GM18858 (cell line): ENCODE measurements at regions not wholly inside any gene's neighbourhood (a gene's known extent, or its start where the extent isn't known, plus 50 kb on each side); places are given as distances from the start of the nearest gene placed in this dataset.
"Not testable (repeated sequence)": the region's sequence is repeated elsewhere in the genome, so short reads cannot be mapped to it uniquely, and the experiment has no call there.

Experiments used
- ATAC-seq: cut with Tn5 transposase; IDR thresholded peaks from one replicate; pipeline ENCODE4 v1.9.1; 2021; ENCODE audit not compliant: unreplicated experiment

- ATAC-seq: not testable (repeated sequence)
Measured at GRCh38 chr1:147103416-147104155, 68.7 kb downstream of the PRKAB2 start.

- ATAC-seq: no peak
Measured at GRCh38 chr1:147099192-147099591, 73.1 kb downstream of the PRKAB2 start.

GRCh38 chr1:147098338-147098973 lies 73.8 kb downstream of the PRKAB2 start:
- ATAC-seq: not testable (repeated sequence)

- no peak for ATAC-seq
Measured at GRCh38 chr1:147095691-147096090, 76.6 kb downstream of the PRKAB2 start.

GRCh38 chr1:147091801-147092200 lies 80.5 kb downstream of the PRKAB2 start:
- no peak for ATAC-seq

GRCh38 chr1:147089457-147089856 lies 82.8 kb downstream of the PRKAB2 start:
- ATAC-seq: no peak

GRCh38 chr1:147086129-147086528 lies 86.1 kb downstream of the PRKAB2 start:
- ATAC-seq: no peak

GRCh38 chr1:147084273-147085096 lies 87.8 kb downstream of the PRKAB2 start:
- peak; percentile 56 for ATAC-seq

GRCh38 chr1:147083919-147084272 lies 88.4 kb downstream of the PRKAB2 start:
- no peak for ATAC-seq

- ATAC-seq: no peak
Measured at GRCh38 chr1:147080671-147081394, 91.4 kb downstream of the PRKAB2 start.

GRCh38 chr1:147080006-147080661 lies 92.1 kb downstream of the PRKAB2 start:
- no peak for ATAC-seq

- ATAC-seq: no peak
Measured at GRCh38 chr1:147079400-147080005, 92.8 kb downstream of the PRKAB2 start.

GRCh38 chr1:147078606-147079399 lies 93.5 kb downstream of the PRKAB2 start:
- no peak for ATAC-seq

GRCh38 chr1:147077936-147078605 lies 94.2 kb downstream of the PRKAB2 start:
- ATAC-seq: no peak

- ATAC-seq: no peak
Measured at GRCh38 chr1:147077523-147077922, 94.7 kb downstream of the PRKAB2 start.

- ATAC-seq: no peak
Measured at GRCh38 chr1:147077081-147077480, 95.2 kb downstream of the PRKAB2 start.

- no peak for ATAC-seq
Measured at GRCh38 chr1:147076442-147076841, 95.8 kb downstream of the PRKAB2 start.

GRCh38 chr1:147072482-147073432 lies 99.5 kb downstream of the PRKAB2 start:
- ATAC-seq: no peak
